Activated CD4-positive, alpha-beta T cell treated with anti-CD3 and anti-CD28 coated beads, Interleukin-10, Interleukin-2, amounts not matched to agents 100 ng/mL and 50 ng/mL, durations not matched to agents 16 hours and 8 hours (primary cell): ENCODE measurements at regions not wholly inside any gene's neighbourhood (a gene's known extent, or its start where the extent isn't known, plus 50 kb on each side); places are given as distances from the start of the nearest gene placed in this dataset.

Source experiments
- DNase-seq: peaks from one replicate; pipeline ENCODE4 v3.0.0-alpha.2; 2020

- no peak for DNase-seq
Observed at GRCh38 chr9:115261656-115262081, 143.7 kb upstream of the TNC start.

DNA sequence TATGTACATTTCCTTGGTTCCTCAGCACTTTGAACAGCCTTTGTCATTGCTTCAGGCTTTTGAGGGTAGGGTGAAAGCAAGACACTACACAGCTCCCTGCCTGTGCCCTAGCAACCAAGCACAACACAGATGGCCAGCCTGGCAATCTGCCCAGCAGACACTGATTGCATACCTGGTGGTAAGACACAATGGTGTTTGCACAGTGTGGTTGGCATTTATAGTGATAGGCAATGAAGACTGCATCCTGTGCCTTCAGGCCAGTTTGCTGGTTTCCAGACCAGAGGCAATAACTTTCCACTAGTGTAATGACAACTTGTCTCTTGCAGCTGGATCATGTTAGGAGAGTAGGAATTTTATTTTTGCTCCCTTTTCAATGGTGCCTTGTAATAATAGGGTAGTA, 144.5 kb upstream of the TNC start:
- no peak for DNase-seq

DNA sequence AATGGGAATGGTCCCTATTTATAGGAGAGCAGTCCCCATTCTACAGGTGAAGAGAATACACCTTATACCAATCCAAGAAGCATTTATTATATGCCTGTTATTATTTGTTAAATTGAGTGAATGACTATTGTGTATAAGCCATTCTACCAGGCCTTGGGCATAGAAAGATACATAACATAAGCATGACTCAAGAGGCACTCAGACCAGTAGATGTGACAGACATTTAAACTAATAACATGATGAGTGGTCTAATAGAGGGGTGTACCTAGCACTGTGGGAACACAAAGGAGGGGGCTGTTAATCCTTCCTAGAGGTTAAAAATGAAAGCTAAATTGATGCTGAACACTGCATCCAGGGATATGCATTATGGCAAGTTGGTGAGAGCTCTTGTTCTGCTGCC, 145.0 kb upstream of the TNC start:
- DNase-seq: no peak

DNA sequence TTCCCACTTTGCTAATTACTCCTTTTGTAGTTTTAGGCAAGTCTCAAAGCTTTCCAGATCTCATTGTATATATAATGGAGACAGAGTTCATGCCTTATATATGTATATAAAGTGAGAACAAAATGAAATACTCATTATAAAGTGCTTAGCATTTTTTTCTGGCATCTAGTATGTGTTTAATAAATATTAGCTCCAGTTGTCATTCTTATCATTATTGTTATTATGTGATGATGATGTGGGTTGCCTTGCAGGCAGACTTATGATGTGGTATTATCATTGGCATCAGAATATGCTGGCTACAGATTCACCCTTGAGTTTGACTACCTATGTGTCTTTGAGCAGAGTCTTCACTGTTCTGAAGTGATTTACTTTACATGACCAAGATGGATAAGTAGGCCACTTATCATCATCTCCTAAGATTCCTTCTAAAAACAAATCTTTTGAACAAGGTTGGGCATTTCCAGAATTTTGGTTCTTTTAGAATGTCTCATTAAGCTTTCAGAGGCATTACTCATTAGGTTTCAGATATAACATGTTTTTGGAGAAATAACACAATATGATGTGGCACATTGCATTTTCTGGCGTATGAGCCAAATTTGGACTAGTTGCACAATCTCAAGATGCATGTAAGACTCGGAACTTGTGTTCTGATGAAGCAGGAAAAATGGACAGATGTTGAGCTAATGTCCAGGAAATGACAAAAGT, 145.6 kb upstream of the TNC start:
- no peak for DNase-seq

DNA sequence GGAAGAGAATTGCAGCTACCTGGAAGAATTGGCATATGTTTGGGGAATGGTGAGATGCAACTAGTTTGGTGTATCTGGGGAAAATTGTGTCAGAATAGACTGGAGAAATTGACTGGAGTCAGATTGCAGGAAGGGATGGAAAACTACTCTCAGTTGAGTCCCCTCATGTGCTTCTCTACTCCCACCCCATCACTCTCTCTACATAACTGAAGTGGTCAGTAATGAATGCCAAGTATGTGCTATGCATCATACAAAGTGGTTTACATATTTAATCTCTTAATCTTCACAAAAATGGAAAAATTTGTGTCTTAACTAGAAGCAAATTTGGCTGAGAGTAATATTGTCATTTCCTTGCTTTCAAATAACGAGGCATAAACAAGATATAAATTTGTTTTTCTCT, 146.4 kb upstream of the TNC start:
- no peak for DNase-seq

GRCh38 chr9:115267790-115268189, 149.8 kb upstream of the TNC start:
- DNase-seq: no peak

- DNase-seq: no peak
Observed at GRCh38 chr9:115275753-115276152, 157.8 kb upstream of the TNC start.

DNA sequence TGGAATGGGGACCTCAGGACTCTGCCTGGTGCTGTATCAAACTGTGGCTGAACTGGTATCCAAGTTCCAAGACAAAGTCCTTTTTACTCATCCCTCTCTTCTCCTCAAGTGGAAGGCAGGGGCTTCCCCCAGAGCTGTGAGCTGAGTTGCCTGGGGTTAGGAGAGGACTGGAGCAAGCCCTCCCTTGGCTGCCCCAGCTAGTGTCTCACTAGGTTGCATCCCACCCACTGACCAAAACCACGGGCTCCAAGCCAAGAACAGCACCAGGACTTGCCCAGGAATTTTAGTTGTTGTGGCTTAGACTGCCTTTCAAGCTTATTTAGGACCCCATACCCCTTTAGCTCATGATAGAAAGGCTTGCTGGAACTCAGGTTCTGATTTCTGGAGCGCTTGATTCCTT, 158.7 kb upstream of the TNC start:
- DNase-seq: no peak

DNA sequence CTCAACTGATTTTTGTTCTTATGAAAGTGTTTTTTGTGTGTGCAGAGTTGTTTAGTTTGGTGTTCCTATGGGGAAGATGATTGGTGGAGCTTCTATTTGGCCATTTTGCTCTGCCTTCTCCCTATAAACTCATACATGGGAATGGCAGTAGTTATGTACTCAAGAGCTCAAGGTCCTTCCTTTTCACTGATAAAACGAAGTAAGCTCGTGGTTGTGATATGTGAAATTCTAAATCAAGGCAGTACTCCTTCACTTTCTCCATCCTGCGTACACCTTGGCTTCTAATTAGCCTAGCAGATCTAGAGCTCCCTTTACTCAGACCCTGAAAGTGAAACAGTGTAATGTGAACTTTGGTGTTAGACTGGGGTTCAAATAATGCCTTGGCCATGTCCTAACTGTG, 159.3 kb upstream of the TNC start:
- no peak for DNase-seq

- no peak for DNase-seq
Observed at GRCh38 chr9:115278326-115279035, 160.5 kb upstream of the TNC start.

- no peak for DNase-seq
Observed at GRCh38 chr9:115283395-115283794, 165.4 kb upstream of the TNC start.

DNA sequence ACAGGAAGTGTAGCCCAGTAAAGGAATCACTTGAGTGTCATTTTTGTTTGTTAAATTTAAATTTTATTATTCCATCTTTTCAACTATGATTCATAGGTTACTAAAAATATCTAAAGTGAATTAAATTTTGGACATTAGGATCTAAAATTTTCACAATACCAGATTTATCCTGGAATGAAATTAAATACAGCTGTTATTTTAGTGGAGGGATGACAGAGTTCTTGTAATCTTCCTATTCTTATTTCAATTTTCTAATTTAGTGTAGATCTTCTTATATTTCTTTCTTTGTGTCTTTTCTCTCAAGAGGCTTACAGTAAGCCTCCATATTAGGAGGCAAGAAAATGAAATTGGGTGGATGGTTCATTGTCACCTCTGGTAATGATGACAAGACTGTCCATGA, 167.9 kb upstream of the TNC start:
- DNase-seq: no peak

- no peak for DNase-seq
Observed at GRCh38 chr9:115286411-115286810, 168.5 kb upstream of the TNC start.

DNA sequence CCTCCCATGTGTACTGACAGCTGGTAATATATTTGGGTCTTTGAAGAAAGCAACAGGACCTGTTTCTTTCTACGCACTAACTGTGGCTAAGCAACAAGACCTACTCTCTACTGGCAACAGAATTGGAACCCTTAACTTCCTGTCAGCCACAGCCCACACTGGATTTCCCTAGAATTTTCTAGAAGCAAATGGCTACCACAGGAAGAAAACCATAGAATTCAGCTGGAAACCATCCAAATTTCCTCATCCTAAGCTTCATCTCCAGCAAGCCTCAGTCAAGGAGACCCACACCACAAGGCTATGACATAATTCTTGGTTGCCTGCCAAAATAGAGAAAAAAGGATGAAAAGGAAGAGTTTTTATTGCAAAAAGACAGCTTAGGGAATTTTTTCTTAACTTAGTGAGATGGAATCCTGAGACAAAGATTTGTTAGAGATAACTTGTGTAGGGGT, 171.8 kb upstream of the TNC start:
- DNase-seq: no peak

DNA sequence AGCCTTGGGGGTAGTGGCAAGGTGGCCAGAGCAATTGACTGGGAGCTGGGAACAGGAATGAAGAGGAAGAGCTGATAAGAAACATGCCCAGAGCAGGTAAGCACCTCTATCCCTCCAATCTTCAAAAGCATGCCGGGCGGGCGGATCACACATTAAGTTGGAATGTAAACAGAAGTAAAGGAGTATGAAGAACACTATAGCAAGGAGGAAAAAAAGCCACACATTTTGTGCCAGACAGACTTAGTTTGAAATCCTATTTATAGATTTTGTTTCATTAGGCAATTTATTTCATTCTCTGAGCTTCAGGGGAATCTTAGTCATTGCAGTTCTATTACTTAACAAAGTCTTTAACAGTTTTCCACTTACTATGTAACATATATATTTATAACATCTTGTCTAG, 173.9 kb upstream of the TNC start:
- no peak for DNase-seq

GRCh38 chr9:115292584-115293279, 174.8 kb upstream of the TNC start:
- DNase-seq: no peak

GRCh38 chr9:115295734-115296133, 177.8 kb upstream of the TNC start:
- DNase-seq: no peak

DNA sequence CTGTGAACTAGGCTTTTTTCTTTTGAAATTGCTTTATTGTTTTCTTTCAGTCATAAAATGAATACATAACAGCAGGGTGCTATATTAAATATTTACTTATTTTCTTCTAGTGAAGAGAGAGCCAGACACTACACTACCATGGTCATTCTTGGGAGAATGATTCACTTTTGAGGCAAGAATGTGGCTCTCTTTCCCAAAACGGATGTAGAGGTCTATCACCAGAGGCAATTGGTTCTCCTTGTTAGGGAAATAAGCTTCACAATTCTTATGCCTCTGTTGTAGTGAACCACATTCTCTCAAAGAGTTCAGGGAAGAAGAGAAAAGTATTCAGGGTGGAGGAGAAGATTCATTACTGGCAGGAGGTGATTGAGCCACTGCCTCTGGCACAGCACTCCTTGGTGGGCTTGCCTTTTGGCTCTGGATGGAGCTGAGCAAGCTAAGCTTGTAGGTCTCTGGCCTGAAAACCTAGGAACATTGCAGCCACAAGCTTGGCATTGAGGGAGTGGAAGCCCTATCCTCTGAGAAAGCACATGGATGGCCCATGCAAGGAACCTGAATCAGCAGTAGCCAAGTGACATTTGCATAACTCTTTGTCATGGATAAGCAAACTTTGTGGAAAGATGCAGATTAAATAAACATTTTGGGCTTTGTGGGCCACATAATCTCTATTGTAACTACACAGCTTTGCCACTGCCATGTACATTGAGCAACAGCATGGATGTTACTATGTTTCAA, 179.0 kb upstream of the TNC start:
- DNase-seq: no peak

DNA sequence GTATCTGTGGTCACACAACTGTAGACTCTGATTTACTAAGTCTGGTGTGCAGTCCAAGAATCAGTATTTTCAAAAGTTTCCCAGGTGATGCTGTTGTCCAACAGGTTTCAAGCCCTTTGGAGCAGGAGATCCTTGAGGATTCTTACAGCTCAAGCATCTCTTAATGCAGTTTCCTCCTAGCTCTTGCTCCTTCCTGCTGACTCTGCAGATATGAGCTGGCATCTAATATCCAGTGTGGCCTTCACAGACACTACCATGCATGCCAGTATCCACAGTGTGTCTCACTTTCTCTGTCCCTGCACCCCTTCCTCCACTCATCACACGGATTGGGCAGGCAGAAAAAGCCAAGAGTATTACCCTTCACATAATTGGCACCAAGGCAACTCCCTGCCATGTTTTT, 182.2 kb upstream of the TNC start:
- no peak for DNase-seq

- DNase-seq: no peak
Observed at GRCh38 chr9:115300874-115301273, 182.9 kb upstream of the TNC start.

GRCh38 chr9:115301581-115301980, 183.6 kb upstream of the TNC start:
- DNase-seq: no peak

DNA sequence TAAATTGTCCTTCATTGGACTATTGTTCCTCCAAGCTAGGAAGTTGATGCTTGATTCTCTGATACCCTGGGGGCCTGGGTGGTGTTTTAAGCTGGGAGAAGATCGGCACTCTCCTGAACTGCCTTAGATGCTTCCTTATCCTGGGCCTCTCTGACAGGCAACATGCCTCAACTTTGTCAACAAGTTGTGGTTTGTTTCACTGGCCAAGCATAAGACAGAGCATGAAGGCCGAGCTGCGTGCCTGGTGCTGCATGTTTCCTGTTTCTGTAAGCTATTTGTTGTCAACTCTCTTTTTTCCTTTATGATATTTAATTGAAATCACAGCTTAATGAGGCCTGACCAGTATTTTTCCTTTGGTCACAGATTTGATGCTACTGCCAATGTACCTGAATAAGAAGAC, 187.6 kb upstream of the TNC start:
- DNase-seq: no peak

DNA sequence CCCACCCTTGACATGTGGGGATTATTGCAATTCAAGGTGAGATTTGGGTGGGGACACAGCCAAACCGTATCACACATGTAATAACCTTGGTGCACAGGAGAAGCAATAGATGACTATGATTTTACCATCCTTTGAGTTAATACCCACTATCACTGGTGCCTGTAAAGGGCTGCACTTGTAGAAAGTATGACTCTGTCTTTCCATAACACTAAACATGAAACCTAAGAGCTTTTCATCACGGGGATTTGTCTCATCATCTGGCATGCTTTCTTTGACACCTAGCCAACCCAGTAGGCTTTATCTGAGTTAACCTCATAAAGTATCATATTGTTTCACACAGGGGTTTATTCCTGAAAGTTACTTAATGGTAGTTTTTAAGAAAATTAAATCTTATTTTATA, 188.9 kb upstream of the TNC start:
- peak; percentile 4 for DNase-seq
